Mononuclear cell (primary cell): ENCODE measurements at regions not wholly inside any gene's neighbourhood (a gene's known extent, or its start where the extent isn't known, plus 50 kb on each side); places are given as distances from the start of the nearest gene placed in this dataset.

Experiments used
- H3K27me3 ChIP-seq: 2 replicates; pipeline ENCODE4 v1.6.0; 2011; ENCODE audit warnings: low read length, control low read depth; ENCODE audit not compliant: insufficient read depth
- H3K4me1 ChIP-seq: 2 replicates; pipeline ENCODE4 v1.5.1; 2011; ENCODE audit warnings: mild to moderate bottlenecking, low read length, control low read depth; ENCODE audit not compliant: insufficient read depth
- H3K4me3 ChIP-seq: 2 replicates; pipeline ENCODE4 v1.5.1; 2011; ENCODE audit warnings: mild to moderate bottlenecking, low read length, moderate library complexity
- H3K9me3 ChIP-seq: 2 replicates; pipeline ENCODE4 v1.5.1; 2011; ENCODE audit warnings: low read depth, mild to moderate bottlenecking, control low read depth, low read length

DNA sequence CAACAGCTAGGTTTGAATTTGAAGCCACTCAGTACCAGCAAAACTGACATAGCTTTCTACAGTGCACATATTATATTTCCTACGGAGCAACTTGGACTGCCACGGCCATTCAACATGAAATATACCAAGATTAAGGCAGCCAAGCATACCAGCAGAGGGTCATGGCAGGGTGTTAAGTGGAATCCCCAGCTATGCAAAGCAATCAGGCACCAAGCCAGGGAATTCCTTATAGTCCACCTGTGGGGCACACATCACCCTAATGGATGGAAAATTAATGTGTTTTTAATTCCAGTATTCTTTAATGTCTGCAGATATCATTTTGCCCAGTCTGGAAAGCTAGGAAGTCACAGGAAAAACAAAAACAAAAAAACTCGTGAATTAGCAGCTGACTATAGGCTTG lies 1190.3 kb downstream of the EFNB2 start:
- Histone ChIP-seq H3K4me1 (no peaks in the 10 kb centered on the region), H3K4me3 (no peak overlapping the region), H3K27me3 (no peaks in the 10 kb centered on the region), H3K9me3 (no peaks in the 10 kb centered on the region)

DNA sequence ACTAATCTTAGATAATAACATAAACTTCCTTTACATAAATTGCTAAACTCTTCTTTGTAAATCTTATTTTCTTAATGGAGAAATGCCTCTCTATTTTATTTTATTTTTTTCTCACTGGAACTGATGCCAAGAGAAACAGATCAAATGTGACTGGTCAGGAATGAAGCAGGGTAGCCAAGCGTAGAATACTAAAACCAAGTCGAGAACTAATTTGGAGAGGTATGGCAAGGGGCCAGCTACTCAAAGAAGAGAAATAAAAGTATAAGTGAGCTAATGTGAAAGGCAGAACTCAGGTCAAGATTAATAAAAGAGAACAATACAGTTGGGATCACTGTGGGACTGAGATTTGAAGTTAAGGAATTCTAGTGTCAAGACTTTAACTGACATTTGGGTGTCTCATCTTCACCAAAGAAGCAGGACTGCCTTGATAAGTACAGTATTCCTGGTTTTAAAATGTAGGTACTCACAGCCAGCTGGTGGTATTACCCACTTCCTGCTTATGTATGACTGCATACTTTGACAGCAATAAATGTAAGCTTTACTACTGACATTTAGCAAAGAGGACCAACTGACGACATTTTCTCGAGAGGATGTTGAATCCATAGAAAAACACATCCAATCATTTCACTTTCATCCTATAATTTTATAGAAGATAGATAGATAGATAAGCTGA lies 1192.2 kb downstream of the EFNB2 start:
- no peaks in the 10 kb centered on the region for H3K9me3 ChIP-seq
- no peaks in the 10 kb centered on the region for H3K4me1 ChIP-seq
- H3K4me3 ChIP-seq = no peak overlapping the region

DNA sequence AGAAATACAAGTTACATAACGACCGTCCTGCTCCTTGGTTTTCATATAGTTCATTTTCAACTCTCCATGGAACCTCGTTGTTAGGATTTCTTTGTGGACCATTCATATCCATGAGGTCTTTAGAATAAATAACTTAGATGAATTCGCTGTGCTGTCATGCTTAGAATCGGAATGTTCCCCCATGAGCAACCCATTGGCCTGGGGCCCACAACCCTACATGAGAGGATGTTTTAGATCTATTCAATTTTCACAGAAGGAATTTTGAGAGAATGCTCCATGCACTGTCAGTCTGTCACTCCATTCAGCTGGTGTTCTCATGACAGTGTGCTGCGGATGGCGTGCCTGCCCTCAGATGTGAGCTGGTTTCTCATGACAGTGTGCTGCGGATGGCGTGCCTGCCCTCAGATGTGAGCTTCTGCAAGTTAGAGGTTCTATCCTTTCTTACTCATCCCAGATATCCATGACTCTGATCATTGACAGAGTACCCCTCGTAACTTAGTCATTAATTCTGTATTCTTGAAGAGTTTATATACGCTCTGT lies 1193.1 kb downstream of the EFNB2 start:
- Histone ChIP-seq H3K27me3 (no peaks in the 10 kb centered on the region), H3K4me1 (no peaks in the 10 kb centered on the region), H3K9me3 (no peaks in the 10 kb centered on the region), H3K4me3 (no peak overlapping the region)

More for the DNA sequence above, 1192.2 kb downstream of the EFNB2 start:
- no peaks in the 10 kb centered on the region for H3K27me3 ChIP-seq

DNA sequence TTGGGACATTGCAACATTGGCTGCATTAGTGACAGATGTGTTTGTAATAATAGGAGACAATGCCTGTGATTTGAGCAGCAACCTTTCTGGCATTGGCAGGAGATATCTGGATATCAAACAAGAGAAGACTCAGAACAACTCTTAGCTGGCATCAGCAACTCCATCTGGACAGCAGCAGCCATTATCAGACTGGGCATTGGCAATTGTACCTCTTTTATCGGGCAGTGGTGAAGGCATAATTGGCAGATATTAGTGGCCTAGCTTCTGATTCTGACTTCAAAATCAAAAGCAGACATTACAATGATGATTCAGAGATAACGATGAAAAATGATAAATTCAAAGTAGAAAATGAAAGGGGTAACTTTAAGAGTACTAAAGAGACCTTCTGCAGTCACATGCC lies 1193.7 kb downstream of the EFNB2 start:
- Histone ChIP-seq H3K4me1 (no peaks in the 10 kb centered on the region), H3K4me3 (no peak overlapping the region)

DNA sequence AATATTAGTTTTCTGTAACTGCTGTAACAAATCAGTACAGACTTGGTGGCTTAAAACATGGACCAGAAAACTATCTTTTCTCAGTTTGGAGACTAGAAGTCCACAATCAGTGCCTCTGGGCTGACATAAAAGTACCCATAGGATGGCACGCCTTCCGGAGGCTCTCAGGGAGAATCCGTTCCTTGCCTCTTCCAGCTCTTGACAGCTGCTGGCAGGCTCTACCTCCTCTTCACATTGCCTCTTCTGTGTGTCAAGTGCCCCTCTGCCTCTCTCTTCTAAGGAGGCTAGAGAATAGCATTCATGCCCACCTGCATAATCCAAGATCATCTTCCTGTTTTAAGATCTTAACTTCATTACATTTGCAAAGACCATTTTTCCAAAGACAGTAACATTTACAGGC lies 1194.2 kb downstream of the EFNB2 start:
- Histone ChIP-seq H3K4me1 (no peaks in the 10 kb centered on the region), H3K4me3 (no peak overlapping the region)

More for the DNA sequence above, 1193.7 kb downstream of the EFNB2 start:
- no peaks in the 10 kb centered on the region for H3K9me3 ChIP-seq
- H3K27me3 ChIP-seq = no peaks in the 10 kb centered on the region

DNA sequence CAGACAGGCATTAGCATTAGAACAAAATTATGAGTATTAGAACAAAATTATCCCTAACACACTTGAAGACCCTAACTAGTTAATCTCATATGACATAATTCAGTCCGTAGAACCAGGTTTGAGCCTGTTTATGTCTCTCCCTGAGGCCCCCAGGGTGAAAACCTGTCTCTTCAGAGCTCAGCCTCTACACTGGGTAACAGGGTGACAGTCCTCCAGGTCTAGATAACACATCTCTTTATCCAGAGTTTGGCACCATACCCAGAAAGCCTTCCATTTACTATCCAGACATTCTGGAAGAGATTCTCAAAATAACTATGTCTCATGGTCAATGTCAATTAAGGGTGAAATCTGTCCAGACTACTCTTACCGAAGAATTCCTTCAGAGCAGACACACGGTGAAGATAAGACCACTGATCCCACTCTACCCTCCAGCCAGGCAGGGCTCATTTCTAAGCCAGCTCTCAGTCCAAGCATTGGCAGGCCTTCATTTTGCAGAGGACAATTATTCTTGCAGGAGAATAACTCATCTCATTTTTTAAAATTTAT lies 1195.3 kb downstream of the EFNB2 start:
- no peaks in the 10 kb centered on the region for H3K4me1 ChIP-seq

More for the DNA sequence above, 1194.2 kb downstream of the EFNB2 start:
- Histone ChIP-seq H3K9me3 (no peaks in the 10 kb centered on the region), H3K27me3 (no peaks in the 10 kb centered on the region)

DNA sequence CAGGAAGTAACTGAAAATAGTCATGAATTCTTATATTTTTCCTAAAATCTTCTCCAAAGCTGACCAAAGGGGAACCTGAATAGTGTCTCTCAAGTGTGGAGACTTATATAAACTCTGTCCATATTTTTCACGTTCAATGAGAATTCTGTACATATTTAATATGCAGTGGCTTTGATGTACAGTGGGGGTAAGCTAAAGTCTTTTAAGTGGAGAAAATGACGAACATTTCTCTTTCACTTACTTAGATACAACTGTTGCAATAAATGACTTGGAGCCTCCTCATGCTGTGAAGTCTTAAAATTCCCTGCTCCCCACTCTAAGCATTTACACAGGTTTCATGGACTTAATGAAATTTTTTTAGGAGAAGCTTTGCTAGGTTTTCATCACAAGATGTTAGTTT lies 1196.7 kb downstream of the EFNB2 start:
- Histone ChIP-seq H3K4me1 (no peaks in the 10 kb centered on the region), H3K27me3 (no peaks in the 10 kb centered on the region), H3K4me3 (no peak overlapping the region), H3K9me3 (no peaks in the 10 kb centered on the region)

More for the DNA sequence above, 1195.3 kb downstream of the EFNB2 start:
- no peaks in the 10 kb centered on the region for H3K27me3 ChIP-seq
- H3K4me3 ChIP-seq = no peak overlapping the region
- no peaks in the 10 kb centered on the region for H3K9me3 ChIP-seq

DNA sequence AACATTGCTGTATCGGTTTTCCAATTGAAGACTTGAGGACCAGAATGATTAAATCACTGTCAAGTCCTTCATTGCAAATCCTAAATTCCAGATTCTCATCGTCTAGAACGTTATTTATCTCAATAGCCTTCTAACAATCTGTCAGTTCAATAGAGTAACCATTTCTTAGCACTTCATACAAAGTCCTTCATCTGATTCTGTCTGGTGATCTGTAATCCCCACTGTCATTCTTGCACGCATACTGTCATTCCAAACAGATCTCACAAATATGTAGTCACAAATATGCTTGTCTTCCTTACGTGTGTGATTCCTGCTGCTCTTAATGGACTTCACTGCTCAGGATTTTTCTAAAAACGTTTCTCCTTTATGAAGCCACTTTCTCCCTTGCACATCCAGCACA lies 1197.5 kb downstream of the EFNB2 start:
- H3K27me3 ChIP-seq = no peaks in the 10 kb centered on the region
- no peak overlapping the region for H3K4me3 ChIP-seq
- H3K4me1 ChIP-seq = no peaks in the 10 kb centered on the region
- no peaks in the 10 kb centered on the region for H3K9me3 ChIP-seq

DNA sequence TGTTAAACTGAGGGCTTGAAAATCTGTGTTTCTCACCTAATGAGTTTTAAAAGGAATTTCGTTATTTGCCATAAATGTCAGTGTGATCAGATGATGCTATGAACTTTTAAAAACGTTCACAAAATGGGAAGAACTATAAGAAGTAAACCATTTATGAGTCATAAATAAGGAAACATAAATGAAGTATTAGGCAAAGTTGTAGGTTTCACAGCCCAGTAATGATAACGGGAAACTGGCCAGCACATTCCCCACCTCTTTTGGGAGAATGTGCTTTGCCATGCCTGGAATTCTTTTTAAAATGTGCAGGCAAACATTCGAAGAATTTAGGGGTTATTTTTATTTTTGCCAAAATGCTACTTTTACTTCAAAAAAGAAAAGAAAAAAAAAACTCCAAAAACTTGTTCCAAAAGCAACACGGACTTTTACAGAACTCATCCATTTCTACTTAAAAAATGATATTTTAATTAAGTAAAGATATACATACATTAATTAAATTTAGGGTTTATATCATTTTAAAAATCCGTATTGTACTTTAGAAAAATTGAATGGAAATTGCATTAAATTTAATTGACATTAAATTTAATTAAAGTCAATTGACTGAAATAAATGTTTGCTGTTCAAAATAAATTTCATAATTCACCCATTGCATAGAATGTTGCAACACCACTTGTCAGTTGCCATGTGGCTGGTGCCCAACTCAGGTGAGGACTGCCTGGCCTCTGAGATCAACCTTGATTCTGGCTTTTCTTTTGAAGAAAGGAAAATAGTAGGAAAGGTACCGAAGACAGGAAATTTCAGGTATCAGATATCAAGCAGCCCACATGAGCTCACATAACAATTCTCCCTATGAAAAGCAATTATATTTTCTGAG lies 1198.5 kb downstream of the EFNB2 start:
- Histone ChIP-seq H3K9me3 (no peaks in the 10 kb centered on the region), H3K4me3 (no peak overlapping the region), H3K4me1 (no peaks in the 10 kb centered on the region), H3K27me3 (no peaks in the 10 kb centered on the region)

DNA sequence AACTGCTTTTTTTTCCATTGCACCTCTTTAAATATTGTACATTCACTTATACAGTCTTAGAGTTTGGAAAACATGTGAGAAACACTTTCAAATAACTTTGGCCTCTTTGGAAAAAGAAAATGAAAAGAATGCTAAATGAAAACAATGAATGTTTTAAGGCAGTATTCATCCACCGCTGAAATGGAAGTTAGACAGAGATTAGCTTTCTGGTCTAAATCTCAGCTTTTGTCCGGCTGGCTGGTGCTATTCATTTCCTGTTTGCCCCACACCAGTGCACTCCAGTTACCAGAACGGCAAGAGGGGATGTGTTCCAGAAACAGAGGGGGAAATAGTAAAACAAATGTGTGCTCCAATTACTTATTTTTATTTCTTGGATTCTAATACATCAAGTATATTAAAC lies 1201.3 kb downstream of the EFNB2 start:
- H3K4me1 ChIP-seq = no peaks in the 10 kb centered on the region
- no peaks in the 10 kb centered on the region for H3K9me3 ChIP-seq
- no peak overlapping the region for H3K4me3 ChIP-seq
- H3K27me3 ChIP-seq = no peaks in the 10 kb centered on the region

DNA sequence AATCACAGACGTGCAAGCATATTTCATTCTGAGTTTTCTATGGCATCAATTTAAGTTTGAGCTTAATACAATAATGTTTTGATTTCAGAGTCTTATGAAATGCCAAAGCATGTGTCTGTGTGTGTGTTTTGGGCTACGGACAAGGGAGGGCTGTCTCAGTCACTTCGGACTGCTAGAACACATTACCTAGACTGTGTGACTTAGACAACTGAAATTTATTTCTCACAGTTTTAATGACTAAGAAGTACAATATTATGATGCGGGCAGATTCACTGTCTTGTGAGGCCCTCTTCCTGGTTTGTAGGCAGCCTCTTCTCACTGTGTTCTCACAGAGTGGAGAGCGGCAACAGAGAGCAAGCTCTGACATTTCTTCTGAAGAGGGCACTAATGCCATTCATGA lies 1202.0 kb downstream of the EFNB2 start:
- no peaks in the 10 kb centered on the region for H3K4me1 ChIP-seq

DNA sequence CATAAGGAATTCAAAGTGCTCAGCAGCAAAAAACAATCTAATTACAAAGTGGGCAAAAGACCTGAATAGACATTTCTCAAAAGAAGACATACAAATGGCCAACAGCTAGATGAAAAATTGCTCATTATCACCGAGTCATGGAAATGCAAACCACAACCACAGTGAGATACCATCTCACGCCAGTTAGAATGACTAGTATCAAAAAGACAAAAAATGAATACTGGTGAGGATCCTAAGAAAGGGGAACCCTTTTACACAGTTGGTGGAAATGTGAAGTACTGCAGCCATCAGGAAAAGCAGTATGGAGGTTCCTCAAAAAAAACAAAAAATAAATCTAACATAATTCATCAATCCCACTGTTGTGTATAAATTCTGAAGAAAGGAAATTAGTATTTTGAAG lies 1206.1 kb downstream of the EFNB2 start:
- no peaks in the 10 kb centered on the region for H3K4me1 ChIP-seq
- no peak overlapping the region for H3K4me3 ChIP-seq
- H3K9me3 ChIP-seq = no peaks in the 10 kb centered on the region
- H3K27me3 ChIP-seq = no peaks in the 10 kb centered on the region

More for the DNA sequence above, 1202.0 kb downstream of the EFNB2 start:
- H3K9me3 ChIP-seq = no peaks in the 10 kb centered on the region
- H3K27me3 ChIP-seq = no peaks in the 10 kb centered on the region
- H3K4me3 ChIP-seq = no peak overlapping the region

DNA sequence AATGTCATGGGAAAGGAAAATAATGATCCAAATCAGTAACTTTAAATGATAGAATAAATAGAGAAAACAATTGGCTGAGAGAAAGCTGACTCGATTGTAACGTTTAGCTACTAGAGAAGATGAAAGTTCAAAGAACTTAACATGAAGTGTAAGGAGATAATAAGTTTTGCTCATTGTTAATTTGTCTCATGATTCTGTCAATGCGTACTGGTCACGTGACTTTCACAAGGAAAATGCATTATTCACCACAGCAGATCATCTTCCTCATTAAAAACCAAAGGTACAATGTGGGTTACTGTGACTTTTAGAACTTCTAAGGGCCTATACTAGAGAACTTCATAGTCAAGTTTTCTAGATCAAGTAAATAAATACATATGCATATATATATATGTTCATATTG lies 1207.2 kb downstream of the EFNB2 start:
- H3K27me3 ChIP-seq = no peaks in the 10 kb centered on the region
- no peaks in the 10 kb centered on the region for H3K4me1 ChIP-seq
- no peak overlapping the region for H3K4me3 ChIP-seq
- H3K9me3 ChIP-seq = no peaks in the 10 kb centered on the region

DNA sequence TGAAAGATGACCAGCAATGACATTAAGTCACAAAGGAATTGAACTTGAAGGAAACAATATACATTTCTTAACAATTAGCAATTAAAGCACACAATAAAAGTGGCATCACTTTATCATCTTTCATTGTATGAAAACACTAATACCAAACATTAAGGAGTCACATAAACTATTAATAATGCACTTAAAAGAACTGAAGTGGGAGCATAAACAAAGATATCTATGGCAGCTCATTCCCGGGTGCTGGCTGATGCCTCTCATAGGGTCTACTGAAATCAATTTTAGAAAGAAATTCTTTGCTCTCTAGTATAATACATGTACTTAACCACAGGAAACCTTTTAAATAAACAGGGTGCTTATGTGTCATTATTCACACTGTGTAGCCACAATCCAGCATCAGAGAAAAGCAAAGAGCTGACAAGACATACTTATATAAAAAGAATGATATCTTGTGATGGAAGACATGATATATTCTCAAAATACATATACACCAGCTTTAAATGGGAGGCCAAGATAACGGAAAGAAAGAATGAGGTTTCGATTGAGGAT lies 1207.8 kb downstream of the EFNB2 start:
- H3K4me1 ChIP-seq = no peaks in the 10 kb centered on the region

DNA sequence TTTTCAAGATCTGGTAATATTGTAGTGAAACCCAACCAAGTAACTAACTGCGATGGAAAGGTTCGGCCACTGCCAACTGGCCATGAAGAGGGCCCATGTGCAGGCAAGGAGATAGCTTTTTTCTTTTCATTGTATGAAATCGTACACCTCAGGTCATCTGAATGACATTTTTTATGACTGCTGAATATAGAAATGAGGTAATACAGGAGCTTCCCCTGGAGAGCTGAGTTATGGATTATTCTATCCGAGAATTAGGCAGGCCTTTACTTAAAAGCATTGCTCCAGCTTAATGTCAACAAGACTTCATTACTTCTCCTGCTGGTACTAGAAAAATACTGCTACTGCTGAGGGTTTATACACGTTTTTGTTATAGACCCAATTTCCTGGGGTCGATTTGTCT lies 1215.6 kb downstream of the EFNB2 start:
- no peaks in the 10 kb centered on the region for H3K4me1 ChIP-seq
- H3K9me3 ChIP-seq = no peaks in the 10 kb centered on the region
- H3K4me3 ChIP-seq = no peak overlapping the region
- H3K27me3 ChIP-seq = no peaks in the 10 kb centered on the region

More for the DNA sequence above, 1207.8 kb downstream of the EFNB2 start:
- no peaks in the 10 kb centered on the region for H3K9me3 ChIP-seq
- no peak overlapping the region for H3K4me3 ChIP-seq
- no peaks in the 10 kb centered on the region for H3K27me3 ChIP-seq
